Neural progenitor cell (in vitro differentiated cells): ENCODE measurements at regions not wholly inside any gene's neighbourhood (a gene's known extent, or its start where the extent isn't known, plus 50 kb on each side); places are given as distances from the start of the nearest gene placed in this dataset.
"Not testable (repeated sequence)": the region's sequence is repeated elsewhere in the genome, so short reads cannot be mapped to it uniquely, and the experiment has no call there.

Experiments used
- EZH2 ChIP-seq: fragments of 200-600 bp; sonication (generic); IDR thresholded peaks from 2 replicates; pipeline ENCODE4 v1.6.1; 2017; ENCODE audit warnings: antibody characterized with exemption, mild to moderate bottlenecking, moderate library complexity
- EZH2phosphoT487 ChIP-seq: fragments of 200-600 bp; sonication (generic); IDR thresholded peaks from 2 replicates; pipeline ENCODE4 v1.6.1; 2017; ENCODE audit warnings: antibody characterized with exemption
- TF ChIP-seq, protein P1 (sequence below): fragments of 200-600 bp; sonication (generic); IDR thresholded peaks from 2 replicates; pipeline ENCODE4 v1.5.1; 2017; ENCODE audit warnings: antibody characterized with exemption, mild to moderate bottlenecking

DNA sequence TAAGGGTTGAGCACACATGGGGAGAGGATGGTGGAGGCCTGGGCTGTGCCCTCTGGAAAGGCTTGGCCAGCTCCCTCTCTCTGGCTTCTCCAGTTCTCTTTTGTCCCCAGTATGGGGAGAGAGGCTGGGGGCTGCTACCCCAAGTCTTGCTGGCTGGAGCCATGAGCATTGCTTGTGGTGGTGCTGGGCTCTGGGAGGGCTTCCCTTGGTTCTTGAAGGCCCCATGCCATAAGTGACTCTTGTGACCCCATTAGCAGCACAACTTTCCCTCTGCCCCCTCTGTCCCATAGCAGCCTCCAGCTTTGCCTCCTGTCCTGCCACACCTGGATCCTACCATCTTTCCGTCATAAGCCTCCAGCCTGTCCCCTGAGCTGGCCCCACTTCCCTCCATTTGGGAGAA lies 177.5 kb downstream of the TRIM43 start:
- TF ChIP-seq, protein P1, sequence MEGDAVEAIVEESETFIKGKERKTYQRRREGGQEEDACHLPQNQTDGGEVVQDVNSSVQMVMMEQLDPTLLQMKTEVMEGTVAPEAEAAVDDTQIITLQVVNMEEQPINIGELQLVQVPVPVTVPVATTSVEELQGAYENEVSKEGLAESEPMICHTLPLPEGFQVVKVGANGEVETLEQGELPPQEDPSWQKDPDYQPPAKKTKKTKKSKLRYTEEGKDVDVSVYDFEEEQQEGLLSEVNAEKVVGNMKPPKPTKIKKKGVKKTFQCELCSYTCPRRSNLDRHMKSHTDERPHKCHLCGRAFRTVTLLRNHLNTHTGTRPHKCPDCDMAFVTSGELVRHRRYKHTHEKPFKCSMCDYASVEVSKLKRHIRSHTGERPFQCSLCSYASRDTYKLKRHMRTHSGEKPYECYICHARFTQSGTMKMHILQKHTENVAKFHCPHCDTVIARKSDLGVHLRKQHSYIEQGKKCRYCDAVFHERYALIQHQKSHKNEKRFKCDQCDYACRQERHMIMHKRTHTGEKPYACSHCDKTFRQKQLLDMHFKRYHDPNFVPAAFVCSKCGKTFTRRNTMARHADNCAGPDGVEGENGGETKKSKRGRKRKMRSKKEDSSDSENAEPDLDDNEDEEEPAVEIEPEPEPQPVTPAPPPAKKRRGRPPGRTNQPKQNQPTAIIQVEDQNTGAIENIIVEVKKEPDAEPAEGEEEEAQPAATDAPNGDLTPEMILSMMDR, result not testable (repeated sequence)
- TF ChIP-seq EZH2, EZH2phosphoT487: not testable (repeated sequence)
